Osteoblast (primary cell): ENCODE measurements at regions not wholly inside any gene's neighbourhood (a gene's known extent, or its start where the extent isn't known, plus 50 kb on each side); places are given as distances from the start of the nearest gene placed in this dataset.

Experiments
- DNase-seq: peaks from one replicate; pipeline ENCODE4 v3.0.0; 2011; ENCODE audit warnings: low spot score, mixed read lengths; ENCODE audit not compliant: insufficient read length; ENCODE audit errors: missing footprints
- H2AFZ ChIP-seq: 2 replicates; pipeline ENCODE4 v1.6.0; 2011; ENCODE audit warnings: mild to moderate bottlenecking, low read length
- H3K27ac ChIP-seq: 2 replicates; pipeline ENCODE4 v1.5.1; 2011; ENCODE audit warnings: mild to moderate bottlenecking, low read depth, low read length, moderate library complexity
- H3K27me3 ChIP-seq: 2 replicates; pipeline ENCODE4 v1.6.0; 2012; ENCODE audit warnings: mild to moderate bottlenecking, control low read depth, inconsistent platforms, low read length, moderate library complexity; ENCODE audit not compliant: insufficient read depth
- H3K36me3 ChIP-seq: 2 replicates; pipeline ENCODE4 v1.5.1; 2011; ENCODE audit warnings: mild to moderate bottlenecking, low read length, control low read depth, moderate library complexity; ENCODE audit not compliant: insufficient read depth
- H3K4me1 ChIP-seq: 2 replicates; pipeline ENCODE4 v1.5.1; 2011; ENCODE audit warnings: mild to moderate bottlenecking, low read length, control low read depth, moderate library complexity; ENCODE audit not compliant: insufficient read depth
- H3K4me2 ChIP-seq: 2 replicates; pipeline ENCODE4 v1.6.0; 2011; ENCODE audit warnings: mild to moderate bottlenecking, low read length; ENCODE audit not compliant: insufficient read depth
- H3K4me3 ChIP-seq: fragments of 200-600 bp; sonication (generic); 3 replicates; pipeline ENCODE4 v1.5.1; 2012; ENCODE audit warnings: mild to moderate bottlenecking, low read length, inconsistent platforms; ENCODE audit not compliant: insufficient read depth
- H3K79me2 ChIP-seq: 2 replicates; pipeline ENCODE4 v1.6.0; 2012; ENCODE audit warnings: mild to moderate bottlenecking, low read length, control low read depth, inconsistent platforms; ENCODE audit not compliant: insufficient read depth
- H3K9me3 ChIP-seq: 2 replicates; pipeline ENCODE4 v1.5.1; 2011; ENCODE audit warnings: low read depth, low read length, control low read depth
- H4K20me1 ChIP-seq: 2 replicates; pipeline ENCODE4 v1.6.0; 2012; ENCODE audit warnings: mild to moderate bottlenecking, low read length, control low read depth; ENCODE audit not compliant: insufficient read depth
- CTCF ChIP-seq: IDR thresholded peaks from 2 replicates; pipeline ENCODE4 v1.5.1; 2011; ENCODE audit warnings: mild to moderate bottlenecking, low read depth, low read length, moderate library complexity; ENCODE audit errors: extremely low read depth

- Histone ChIP-seq H2AFZ (no peak overlapping the region), H4K20me1 (no peaks in the 10 kb centered on the region), H3K4me1 (no peaks in the 10 kb centered on the region), H3K27ac (no peak overlapping the region), H3K9me3 (no peaks in the 10 kb centered on the region), H3K4me3 (no peak overlapping the region), H3K27me3 (no peaks in the 10 kb centered on the region), H3K79me2 (no peaks in the 10 kb centered on the region), H3K4me2 (no peak overlapping the region), H3K36me3 (no peaks in the 10 kb centered on the region)
- no peak for TF ChIP-seq CTCF
- no peak for DNase-seq
Observed at GRCh38 chr18:25587545-25587944, 235.6 kb upstream of the ZNF521 start.

- Histone ChIP-seq H4K20me1 (no peaks in the 10 kb centered on the region), H3K9me3 (no peaks in the 10 kb centered on the region), H3K79me2 (no peaks in the 10 kb centered on the region), H3K4me2 (no peak overlapping the region), H2AFZ (no peak overlapping the region), H3K27ac (no peak overlapping the region), H3K27me3 (no peaks in the 10 kb centered on the region), H3K4me3 (no peak overlapping the region), H3K4me1 (no peaks in the 10 kb centered on the region), H3K36me3 (no peaks in the 10 kb centered on the region)
- TF ChIP-seq CTCF: no peak
- no peak for DNase-seq
Observed at GRCh38 chr18:25568986-25569385, 217.0 kb upstream of the ZNF521 start.

GRCh38 chr18:25563816-25564683 lies 212.1 kb upstream of the ZNF521 start:
- Histone ChIP-seq H3K79me2 (no peaks in the 10 kb centered on the region), H3K27me3 (no peaks in the 10 kb centered on the region), H3K4me1 (no peaks in the 10 kb centered on the region), H3K9me3 (no peaks in the 10 kb centered on the region), H3K36me3 (no peaks in the 10 kb centered on the region), H3K27ac (no peak overlapping the region), H3K4me2 (no peak overlapping the region), H2AFZ (no peak overlapping the region), H3K4me3 (no peak overlapping the region), H4K20me1 (no peaks in the 10 kb centered on the region)
- no peak for DNase-seq
- no peak for TF ChIP-seq CTCF

- no peak for DNase-seq
Observed at GRCh38 chr18:25563346-25563745, 211.4 kb upstream of the ZNF521 start.

More at GRCh38 chr18:25563346-25563745, 211.4 kb upstream of the ZNF521 start:
- Histone ChIP-seq H3K27me3 (no peaks in the 10 kb centered on the region), H3K79me2 (no peaks in the 10 kb centered on the region), H3K4me3 (no peak overlapping the region), H3K4me2 (no peak overlapping the region), H3K27ac (no peak overlapping the region), H3K9me3 (no peaks in the 10 kb centered on the region), H2AFZ (no peak overlapping the region), H3K4me1 (no peaks in the 10 kb centered on the region), H3K36me3 (no peaks in the 10 kb centered on the region), H4K20me1 (no peaks in the 10 kb centered on the region)
- TF ChIP-seq CTCF: no peak
